Gastroesophageal sphincter (tissue), 3 donors: ENCODE measurements at regions not wholly inside any gene's neighbourhood (a gene's known extent, or its start where the extent isn't known, plus 50 kb on each side); places are given as distances from the start of the nearest gene placed in this dataset.

Source experiments
- CTCF ChIP-seq, 4 experiments: fragments of 200-600 bp in 2 of 4; fragments of 450-650 bp in 2 of 4; sonication (generic) in 1 of 4; IDR thresholded peaks; one replicate each; pipeline ENCODE4 v1.5.1; 2017 to 2019; ENCODE audit warnings: antibody characterized with exemption in 4 of 4, mild to moderate bottlenecking in 2 of 4, moderate library complexity in 2 of 4
- EP300 ChIP-seq: sonication (generic); formaldehyde crosslinking; IDR thresholded peaks from one replicate; pipeline ENCODE4 v1.6.1; 2017; ENCODE audit warnings: antibody characterized with exemption, mild to moderate bottlenecking
- POLR2A ChIP-seq, 2 donors: fragments of 450-650 bp; IDR thresholded peaks; one replicate each; pipeline ENCODE4 v1.6.1; 2017; ENCODE audit warnings: antibody characterized with exemption in 2 of 2, mild to moderate bottlenecking in 2 of 2, moderate library complexity in 1 of 2

- TF ChIP-seq CTCF (IDR thresholded peaks at IDR 0.05) (no peak), EP300 (no peak), POLR2A (IDR thresholded peaks at IDR 0.05) (no peak)
Observed at GRCh38 chr7:32381024-32381601, 109.1 kb downstream of the LSM5 start.
